ENCODE measurements at regions not wholly inside any gene's neighbourhood (a gene's known extent, or its start where the extent isn't known, plus 50 kb on each side); places are given as distances from the start of the nearest gene placed in this dataset.

DNA sequence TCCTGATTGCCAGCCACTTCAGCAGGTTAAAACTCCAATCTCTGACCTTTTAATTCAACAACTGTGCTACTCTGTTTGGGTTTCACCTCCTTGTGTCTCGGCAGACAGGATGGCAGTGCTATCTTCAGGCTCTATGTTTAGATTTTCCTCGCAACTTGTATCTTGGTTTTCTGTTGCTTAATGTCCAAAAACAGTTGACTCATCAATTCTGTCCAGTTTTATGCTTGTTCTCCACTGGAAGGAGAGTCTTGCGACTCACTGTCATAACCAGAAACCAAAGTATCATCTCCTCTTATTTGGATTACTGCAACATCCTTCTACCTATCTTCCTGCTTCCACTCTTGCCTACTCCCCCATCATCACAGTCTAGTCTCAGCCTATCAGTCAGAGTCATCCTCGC lies 130.9 kb upstream of the ADAMTS16 start:
- TF ChIP-seq, protein P1, sequence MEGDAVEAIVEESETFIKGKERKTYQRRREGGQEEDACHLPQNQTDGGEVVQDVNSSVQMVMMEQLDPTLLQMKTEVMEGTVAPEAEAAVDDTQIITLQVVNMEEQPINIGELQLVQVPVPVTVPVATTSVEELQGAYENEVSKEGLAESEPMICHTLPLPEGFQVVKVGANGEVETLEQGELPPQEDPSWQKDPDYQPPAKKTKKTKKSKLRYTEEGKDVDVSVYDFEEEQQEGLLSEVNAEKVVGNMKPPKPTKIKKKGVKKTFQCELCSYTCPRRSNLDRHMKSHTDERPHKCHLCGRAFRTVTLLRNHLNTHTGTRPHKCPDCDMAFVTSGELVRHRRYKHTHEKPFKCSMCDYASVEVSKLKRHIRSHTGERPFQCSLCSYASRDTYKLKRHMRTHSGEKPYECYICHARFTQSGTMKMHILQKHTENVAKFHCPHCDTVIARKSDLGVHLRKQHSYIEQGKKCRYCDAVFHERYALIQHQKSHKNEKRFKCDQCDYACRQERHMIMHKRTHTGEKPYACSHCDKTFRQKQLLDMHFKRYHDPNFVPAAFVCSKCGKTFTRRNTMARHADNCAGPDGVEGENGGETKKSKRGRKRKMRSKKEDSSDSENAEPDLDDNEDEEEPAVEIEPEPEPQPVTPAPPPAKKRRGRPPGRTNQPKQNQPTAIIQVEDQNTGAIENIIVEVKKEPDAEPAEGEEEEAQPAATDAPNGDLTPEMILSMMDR (IDR thresholded peaks at IDR 0.05): no peak
- TF ChIP-seq POLR2A (IDR thresholded peaks at IDR 0.05): no peak

Measured in esophagus squamous epithelium (tissue), 4 donors.